IMR-90 (cell line): ENCODE measurements at regions not wholly inside any gene's neighbourhood (a gene's known extent, or its start where the extent isn't known, plus 50 kb on each side); places are given as distances from the start of the nearest gene placed in this dataset.
A peak's percentile ranks its signal among the peaks of the same experiment; 100 is the strongest.

Source experiments
- ATAC-seq: fragments of 200-7000 bp; cut with Tn5 transposase; 2 replicates; pipeline ENCODE4 v1.9.1; 2020; ENCODE audit warnings: low read depth, mild to moderate bottlenecking, moderate library complexity
- BruUV-seq: library from RNA; stranded (reverse); fragments of 400-500 nt; replicated peaks from 2 replicates; lab custom pipeline; 2021; lab: Mats Ljungman, UMichigan
- CTCF ChIA-PET: fragments of 300-600 bp; formaldehyde crosslinking; extraction: SDS; loops from one replicate; lab custom pipeline; 2021; ENCODE audit warnings: antibody characterized with exemption; lab: Yijun Ruan, JAX
- POLR2A ChIA-PET: fragments of 300-600 bp; sonication (Branson Sonifier 250); formaldehyde crosslinking; loops from one replicate; lab custom pipeline; 2022; ENCODE audit warnings: antibody characterized with exemption; ENCODE audit not compliant: unreplicated experiment; lab: Charles Lee
- DNase-seq: peaks from one replicate; pipeline ENCODE4 v3.0.0; 2013
- H2AFZ ChIP-seq: replicated peaks from 2 replicates; pipeline ENCODE3; 2013; ENCODE audit warnings: low read length, mild to moderate bottlenecking; ENCODE audit not compliant: poor library complexity
- H2AK5ac ChIP-seq: 2 replicates; pipeline ENCODE4 v1.6.1; 2013; ENCODE audit warnings: low read depth, low read length, inconsistent platforms
- H2AK9ac ChIP-seq: replicated peaks from 2 replicates; pipeline ENCODE3; 2013; ENCODE audit warnings: mild to moderate bottlenecking, low read depth, low read length, moderate library complexity; ENCODE audit not compliant: poor library complexity
- H2BK120ac ChIP-seq: 2 replicates; pipeline ENCODE4 v1.6.1; 2013; ENCODE audit warnings: low read depth, low read length, inconsistent platforms
- H2BK15ac ChIP-seq: 3 replicates; pipeline ENCODE4 v1.6.1; 2013; ENCODE audit warnings: low read depth, low read length, inconsistent platforms
- H2BK20ac ChIP-seq: 2 replicates; pipeline ENCODE4 v1.6.1; 2013; ENCODE audit warnings: low read depth, mild to moderate bottlenecking, inconsistent platforms, low read length, moderate library complexity
- H2BK5ac ChIP-seq: 2 replicates; pipeline ENCODE4 v1.6.1; 2013; ENCODE audit warnings: mild to moderate bottlenecking, low read depth, low read length, inconsistent platforms; ENCODE audit not compliant: poor library complexity, severe bottlenecking
- H3K14ac ChIP-seq: replicated peaks from 2 replicates; pipeline ENCODE4 v1.6.1; 2013; ENCODE audit warnings: low read depth, low read length, inconsistent platforms
- H3K18ac ChIP-seq: 2 replicates; pipeline ENCODE4 v1.6.1; 2013; ENCODE audit warnings: low read depth, low read length, control low read depth
- H3K23ac ChIP-seq: 2 replicates; pipeline ENCODE4 v1.6.1; 2013; ENCODE audit warnings: low read depth, low read length, inconsistent platforms
- H3K27ac ChIP-seq: 2 replicates; pipeline ENCODE4 v1.5.1; 2013; ENCODE audit warnings: mild to moderate bottlenecking, control low read depth, low read length; ENCODE audit not compliant: insufficient read depth
- H3K27me3 ChIP-seq: 2 replicates; pipeline ENCODE4 v1.6.1; 2013; ENCODE audit warnings: low read length; ENCODE audit not compliant: control insufficient read depth, insufficient read depth
- H3K36me3 ChIP-seq: 2 replicates; pipeline ENCODE4 v1.6.1; 2013; ENCODE audit warnings: low read length, mixed read lengths; ENCODE audit not compliant: control insufficient read depth, insufficient read depth
- H3K4ac ChIP-seq: 2 replicates; pipeline ENCODE4 v1.6.1; 2013; ENCODE audit warnings: low read depth, low read length, inconsistent platforms
- H3K4me1 ChIP-seq: 2 replicates; pipeline ENCODE4 v1.6.1; 2013; ENCODE audit warnings: low read length, mixed read lengths; ENCODE audit not compliant: control insufficient read depth, insufficient read depth
- H3K4me2 ChIP-seq: 2 replicates; pipeline ENCODE4 v1.6.1; 2013; ENCODE audit warnings: low read depth, mild to moderate bottlenecking, control low read depth, low read length, moderate library complexity
- H3K4me3 ChIP-seq: 2 replicates; pipeline ENCODE4 v1.5.1; 2013; ENCODE audit warnings: low read depth, mild to moderate bottlenecking, control low read depth, low read length, moderate library complexity; ENCODE audit not compliant: insufficient read depth
- H3K56ac ChIP-seq: 2 replicates; pipeline ENCODE4 v1.6.1; 2013; ENCODE audit warnings: low read length, inconsistent platforms; ENCODE audit not compliant: insufficient read depth; ENCODE audit errors: extremely low read depth
- H3K79me1 ChIP-seq, 2 experiments: 2 replicates each; pipeline ENCODE4 v1.6.1; 2013; ENCODE audit warnings: low read length in 2 of 2, inconsistent platforms in 1 of 2, low read depth in 1 of 2
- H3K9ac ChIP-seq: 2 replicates; pipeline ENCODE4 v1.6.1; 2013; ENCODE audit warnings: low read depth, low read length, control low read depth
- H3K9me1 ChIP-seq: 2 replicates; pipeline ENCODE4 v1.6.1; 2013; ENCODE audit warnings: low read length, inconsistent platforms; ENCODE audit not compliant: insufficient read depth
- H3K9me3 ChIP-seq: 2 replicates; pipeline ENCODE4 v1.6.1; 2013; ENCODE audit warnings: low read length; ENCODE audit not compliant: control insufficient read depth, insufficient read depth
- H4K20me1 ChIP-seq: 2 replicates; pipeline ENCODE4 v1.6.1; 2013; ENCODE audit warnings: low read length, inconsistent platforms; ENCODE audit not compliant: insufficient read depth
- H4K5ac ChIP-seq: 2 replicates; pipeline ENCODE4 v1.6.1; 2013; ENCODE audit warnings: mild to moderate bottlenecking, low read depth, low read length, control low read depth
- H4K8ac ChIP-seq, 2 experiments: 2 replicates each; pipeline ENCODE4 v1.6.1; 2013; ENCODE audit warnings: low read depth in 2 of 2, low read length in 2 of 2, control low read depth in 1 of 2, inconsistent platforms in 1 of 2
- H4K91ac ChIP-seq: 2 replicates; pipeline ENCODE4 v1.6.1; 2013; ENCODE audit warnings: low read depth, low read length, inconsistent platforms; ENCODE audit not compliant: insufficient read depth
- POLR2A ChIP-seq: IDR thresholded peaks from 2 replicates; pipeline ENCODE4 v1.6.1; 2012; ENCODE audit warnings: mild to moderate bottlenecking, low read depth, low read length
- WGBS, 2 experiments: methylation state at CpG; one replicate each; pipeline versions ENCODE4 v1.1.5 to v1.1.7; 2013; ENCODE audit warnings: missing lambda C conversion rate in 2 of 2; ENCODE audit not compliant: insufficient read length in 1 of 2; ENCODE audit errors: extremely low coverage in 2 of 2; 5-methylcytosine and 5-hydroxymethylcytosine counted together
- dilution Hi-C: fragments of 300-500 bp; cut with HindIII; formaldehyde crosslinking; loops from one replicate; pipeline ENCODE4 v1.14.3; 2018; ENCODE audit warnings: low sequenced_read_pairs; ENCODE audit not compliant: unreplicated experiment
- in situ Hi-C: fragments of 300-500 bp; cut with MboI; formaldehyde crosslinking; loops from 3 replicates; pipeline ENCODE4 v1.14.3; 2019; ENCODE audit warnings: low sequenced_read_pairs, inconsistent platforms, mixed read lengths
- intact Hi-C: fragments of 100-400 bp; cut with micrococcal nuclease; formaldehyde crosslinking; loops from 2 replicates; pipeline ENCODE4 v1.10.0; 2022

DNA sequence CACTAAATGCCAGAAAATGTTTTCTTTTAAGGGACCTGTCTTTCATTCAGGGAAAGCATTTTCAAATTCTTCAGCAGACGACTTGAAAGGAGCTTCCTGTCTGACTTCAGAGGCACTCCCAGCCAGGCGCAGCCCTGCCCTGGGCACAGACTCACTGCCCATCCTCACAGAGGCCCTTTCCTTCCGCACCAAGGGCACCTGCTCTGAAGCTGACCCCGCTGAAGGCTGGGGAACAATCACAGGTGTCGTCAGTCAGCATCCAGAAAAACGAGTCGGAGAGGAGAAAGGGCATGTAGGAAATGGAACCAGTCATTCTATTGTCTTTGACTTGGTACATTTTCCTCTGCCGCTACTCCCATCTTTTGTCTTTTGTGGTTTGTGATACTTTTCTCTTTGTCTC is 125.3 kb upstream of the PARD3 start:
- peak overlapping the region; percentile 44 for H2AFZ ChIP-seq
- H2BK20ac ChIP-seq, result no peak overlapping the region
- DNase-seq (no peak), ATAC-seq (no peak)
- in situ Hi-C loops (no loop called here), dilution Hi-C loops (no loop called here), intact Hi-C loops (no loop called here)
- TF ChIP-seq POLR2A, result no peak
- no peak overlapping the region for H3K18ac ChIP-seq
- H4K5ac ChIP-seq, result no peak overlapping the region
- no peak overlapping the region for H3K4me2 ChIP-seq
- no peak overlapping the region for H2BK5ac ChIP-seq
- H3K9me3 ChIP-seq, result no peaks in the 10 kb centered on the region
- no peak overlapping the region for H3K4ac ChIP-seq
- no TSS peak for BruUV-seq
- no peak overlapping the region for H3K4me3 ChIP-seq
- no peak overlapping the region for H3K9ac ChIP-seq
- no peak overlapping the region; the same call in 1 of the 2 replicates for H3K23ac ChIP-seq
- ChIA-PET CTCF (no interaction called here), POLR2A (interaction anchor here (0.7 kb wide), 1 partner anchor 293 kb away, joined by 3 read pairs; no protein-coding TSS in a partner anchor)
- H3K9me1 ChIP-seq, result no peaks in the 10 kb centered on the region
- H3K27me3 ChIP-seq, result peaks cover under 1% of the 10 kb centered on the region; the same call in 1 of the 2 replicates
- no peaks in the 10 kb centered on the region for H4K20me1 ChIP-seq
- no peak overlapping the region for H2AK5ac ChIP-seq
- H3K79me1 ChIP-seq, result no peaks in the 10 kb centered on the region
- no peak overlapping the region for H3K14ac ChIP-seq
- H2AK9ac ChIP-seq, result no peak overlapping the region
- H3K27ac ChIP-seq, result no peak overlapping the region
- no peaks in the 10 kb centered on the region for H3K4me1 ChIP-seq
- no peak overlapping the region for H2BK15ac ChIP-seq
- WGBS, 2 experiments, result no CpG with 5 or more reads among the region's 8 CpGs
- H3K56ac ChIP-seq, result no peak overlapping the region
- no peak overlapping the region for H4K91ac ChIP-seq
- H4K8ac ChIP-seq, result no peak overlapping the region
- no peak overlapping the region for H2BK120ac ChIP-seq
- H3K36me3 ChIP-seq, result no peaks in the 10 kb centered on the region
